Calu3 (cell line): ENCODE measurements at regions not wholly inside any gene's neighbourhood (a gene's known extent, or its start where the extent isn't known, plus 50 kb on each side); places are given as distances from the start of the nearest gene placed in this dataset.
"Not testable (repeated sequence)": the region's sequence is repeated elsewhere in the genome, so short reads cannot be mapped to it uniquely, and the experiment has no call there.

Experiments used
- BruUV-seq: library from RNA; stranded (reverse); fragments of 400-500 nt; replicated peaks from 2 replicates; lab custom pipeline; 2021; lab: Mats Ljungman, UMichigan
- CTCF ChIA-PET: fragments of 300-600 bp; sonication (Branson Sonifier 250); formaldehyde crosslinking; loops from one replicate; lab custom pipeline; 2022; ENCODE audit warnings: antibody characterized with exemption; lab: Charles Lee
- DNase-seq: peaks from one replicate; pipeline ENCODE4 v3.0.0; 2022
- H3K27ac Mint-ChIP-seq: one replicate; pipeline ENCODE4 v1.8.0; 2022; ENCODE audit warnings: mixed read lengths; ENCODE audit not compliant: unreplicated experiment
- H3K27me3 Mint-ChIP-seq: one replicate; pipeline ENCODE4 v1.8.0; 2022; ENCODE audit warnings: mixed read lengths; ENCODE audit not compliant: unreplicated experiment
- H3K36me3 Mint-ChIP-seq: one replicate; pipeline ENCODE4 v1.8.0; 2022; ENCODE audit warnings: mild to moderate bottlenecking, moderate library complexity, mixed read lengths; ENCODE audit not compliant: insufficient read depth, unreplicated experiment
- H3K4me1 Mint-ChIP-seq: one replicate; pipeline ENCODE4 v1.8.0; 2022; ENCODE audit warnings: mild to moderate bottlenecking, low read depth, mixed read lengths; ENCODE audit not compliant: unreplicated experiment
- H3K4me3 Mint-ChIP-seq: one replicate; pipeline ENCODE4 v1.8.0; 2022; ENCODE audit warnings: mild to moderate bottlenecking, low read depth, moderate library complexity, mixed read lengths; ENCODE audit not compliant: unreplicated experiment
- H3K9me3 Mint-ChIP-seq: one replicate; pipeline ENCODE4 v1.8.0; 2022; ENCODE audit warnings: low read depth, mixed read lengths; ENCODE audit not compliant: unreplicated experiment
- intact Hi-C: fragments of 100-400 bp; cut with micrococcal nuclease; formaldehyde crosslinking; loops from one replicate; pipeline ENCODE4 v1.10.0; 2022; ENCODE audit not compliant: unreplicated experiment
- TF ChIP-seq, protein P1 (sequence below): fragments of 200-600 bp; IDR thresholded peaks from one replicate; pipeline ENCODE4 v1.8.0; 2022; ENCODE audit warnings: antibody characterized with exemption; ENCODE audit not compliant: unreplicated experiment

DNA sequence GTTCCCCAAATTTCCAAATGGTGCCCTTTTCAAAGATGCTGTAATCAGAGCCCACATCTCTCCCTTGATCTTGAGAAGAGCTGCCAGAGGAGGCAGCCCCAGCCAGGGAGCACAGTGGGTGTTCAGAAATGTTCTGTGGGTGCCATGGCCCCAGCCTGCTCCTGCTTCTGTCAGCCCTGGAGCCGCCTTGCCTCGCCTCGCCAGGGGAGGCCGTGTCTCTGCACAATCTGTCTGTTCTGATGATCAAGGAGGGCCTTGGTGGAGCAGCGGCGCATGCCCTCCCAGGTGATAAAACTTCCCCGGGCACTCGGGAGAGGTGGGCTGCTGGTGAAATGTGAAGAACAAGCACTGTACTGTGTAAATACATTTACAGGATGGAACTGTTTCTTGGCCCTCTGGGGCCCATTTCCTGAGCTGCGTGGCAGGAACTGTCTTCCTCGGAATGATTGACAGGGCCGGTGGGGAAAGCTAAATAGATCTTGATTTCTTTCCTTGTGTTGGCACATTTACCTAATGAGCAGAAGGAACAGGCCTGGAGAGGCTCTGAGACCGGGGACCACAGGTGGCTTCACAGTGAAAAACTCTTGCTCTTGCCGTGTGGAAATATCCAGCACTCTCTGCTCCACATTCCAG, 207.8 kb upstream of the PODXL start:
- Mint-ChIP-seq H3K4me1 (no peaks in the 10 kb centered on the region), H3K4me3 (no peak overlapping the region), H3K27me3 (peaks cover 57% of the 10 kb centered on the region), H3K36me3 (no peaks in the 10 kb centered on the region), H3K27ac (no peak overlapping the region), H3K9me3 (no peaks in the 10 kb centered on the region)
- CTCF ChIA-PET: no interaction called here
- no TSS peak for BruUV-seq
- intact Hi-C loops: no loop called here
- no peak for DNase-seq
- TF ChIP-seq, protein P1, sequence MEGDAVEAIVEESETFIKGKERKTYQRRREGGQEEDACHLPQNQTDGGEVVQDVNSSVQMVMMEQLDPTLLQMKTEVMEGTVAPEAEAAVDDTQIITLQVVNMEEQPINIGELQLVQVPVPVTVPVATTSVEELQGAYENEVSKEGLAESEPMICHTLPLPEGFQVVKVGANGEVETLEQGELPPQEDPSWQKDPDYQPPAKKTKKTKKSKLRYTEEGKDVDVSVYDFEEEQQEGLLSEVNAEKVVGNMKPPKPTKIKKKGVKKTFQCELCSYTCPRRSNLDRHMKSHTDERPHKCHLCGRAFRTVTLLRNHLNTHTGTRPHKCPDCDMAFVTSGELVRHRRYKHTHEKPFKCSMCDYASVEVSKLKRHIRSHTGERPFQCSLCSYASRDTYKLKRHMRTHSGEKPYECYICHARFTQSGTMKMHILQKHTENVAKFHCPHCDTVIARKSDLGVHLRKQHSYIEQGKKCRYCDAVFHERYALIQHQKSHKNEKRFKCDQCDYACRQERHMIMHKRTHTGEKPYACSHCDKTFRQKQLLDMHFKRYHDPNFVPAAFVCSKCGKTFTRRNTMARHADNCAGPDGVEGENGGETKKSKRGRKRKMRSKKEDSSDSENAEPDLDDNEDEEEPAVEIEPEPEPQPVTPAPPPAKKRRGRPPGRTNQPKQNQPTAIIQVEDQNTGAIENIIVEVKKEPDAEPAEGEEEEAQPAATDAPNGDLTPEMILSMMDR: no peak

DNA sequence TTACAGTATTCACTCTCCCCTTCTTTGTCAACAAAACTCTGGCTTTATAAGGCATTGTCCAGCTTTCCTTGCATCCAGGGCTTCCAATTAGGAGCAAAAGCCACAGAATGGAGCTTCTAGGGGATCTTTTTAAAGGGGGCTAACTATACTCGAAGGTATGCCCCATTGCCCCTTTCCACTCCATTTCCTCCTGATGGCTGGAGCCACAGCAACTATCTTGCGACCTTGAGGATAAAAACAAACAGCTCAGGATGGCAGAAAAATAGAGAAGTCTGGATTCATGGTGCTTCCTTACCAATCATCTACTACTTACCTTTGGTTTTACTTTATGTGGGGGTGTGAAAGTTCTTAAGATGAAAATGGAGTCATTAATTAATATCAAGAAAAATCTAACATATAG, 206.3 kb upstream of the PODXL start:
- TF ChIP-seq, protein P1: no peak
- Mint-ChIP-seq H3K36me3 (no peaks in the 10 kb centered on the region), H3K27me3 (peaks cover 72% of the 10 kb centered on the region), H3K4me1 (no peaks in the 10 kb centered on the region), H3K9me3 (no peaks in the 10 kb centered on the region), H3K27ac (no peak overlapping the region), H3K4me3 (no peak overlapping the region)
- intact Hi-C loops: no loop called here
- DNase-seq: no peak
- no TSS peak for BruUV-seq
- CTCF ChIA-PET: no interaction called here

DNA sequence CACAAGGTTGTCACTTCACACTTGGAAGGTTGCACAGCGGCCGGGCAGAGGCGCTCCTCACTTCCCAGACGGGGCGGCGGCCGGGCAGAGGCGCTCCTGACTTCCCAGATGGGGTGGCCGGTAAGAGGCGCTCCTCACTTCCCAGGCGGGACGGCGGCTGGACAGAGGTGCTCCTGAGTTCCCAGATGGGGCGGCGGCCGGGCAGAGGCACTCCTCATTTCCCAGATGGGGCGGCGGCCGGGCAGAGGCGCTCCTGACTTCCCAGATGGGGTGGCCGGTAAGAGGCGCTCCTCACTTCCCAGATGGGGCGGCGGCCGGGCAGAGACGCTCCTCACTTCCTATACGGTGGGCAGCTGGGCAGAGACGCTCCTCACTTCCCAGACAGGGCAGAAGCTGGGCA, 199.4 kb upstream of the PODXL start:
- intact Hi-C loops: not testable (repeated sequence)
- H3K27me3 Mint-ChIP-seq: peaks cover 61% of the 10 kb centered on the region

DNA sequence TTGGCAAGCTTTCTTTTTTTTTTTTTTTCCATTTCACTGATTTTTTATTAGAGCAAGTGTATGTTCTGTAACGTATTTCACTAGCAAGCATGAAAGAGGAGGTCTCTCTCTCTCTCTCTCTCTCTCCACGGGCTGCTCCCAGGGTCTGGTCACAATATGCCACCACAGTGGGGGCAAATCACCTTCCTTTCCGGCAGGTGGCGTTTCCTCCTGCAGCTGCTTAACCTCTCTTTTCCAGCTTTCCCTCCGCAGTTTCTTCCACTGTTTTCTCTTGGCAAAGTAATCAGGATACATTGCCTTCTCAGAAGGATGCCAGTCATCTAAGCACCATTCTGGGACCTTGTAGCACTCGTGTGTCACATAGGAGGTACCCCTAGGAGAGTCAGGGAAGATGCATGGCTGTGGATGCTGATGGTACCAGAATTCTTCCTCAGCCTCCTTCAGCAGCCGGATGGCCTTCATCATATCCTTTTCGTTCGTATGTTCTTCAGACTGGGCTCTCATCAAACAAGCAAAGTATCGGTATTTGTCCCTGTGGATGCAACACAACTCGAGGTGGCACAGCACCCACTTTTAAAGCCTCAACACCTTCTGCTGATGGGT, 197.3 kb upstream of the PODXL start:
- intact Hi-C loops: no loop called here
- DNase-seq: peak; percentile 44
- CTCF ChIA-PET: interaction anchor here (0.5 to 1.0 kb wide), 8 partner anchors 35 to 827 kb away, joined by 3 to 8 read pairs (median 4); no protein-coding TSS in a partner anchor
- Mint-ChIP-seq H3K27me3 (peaks cover 58% of the 10 kb centered on the region), H3K4me3 (no peak overlapping the region), H3K27ac (no peak overlapping the region), H3K4me1 (no peaks in the 10 kb centered on the region), H3K9me3 (no peaks in the 10 kb centered on the region), H3K36me3 (no peaks in the 10 kb centered on the region)
- TF ChIP-seq, protein P1: peak; percentile 60
- BruUV-seq: no TSS peak

More for the DNA sequence above, 199.4 kb upstream of the PODXL start:
- not testable (repeated sequence) for BruUV-seq, H3K9me3 Mint-ChIP-seq, H3K4me3 Mint-ChIP-seq, DNase-seq, H3K4me1 Mint-ChIP-seq, H3K36me3 Mint-ChIP-seq, H3K27ac Mint-ChIP-seq
- CTCF ChIA-PET: interaction anchor here (0.7 kb wide), 1 partner anchor 37 kb away, joined by 6 read pairs; no protein-coding TSS in a partner anchor

DNA sequence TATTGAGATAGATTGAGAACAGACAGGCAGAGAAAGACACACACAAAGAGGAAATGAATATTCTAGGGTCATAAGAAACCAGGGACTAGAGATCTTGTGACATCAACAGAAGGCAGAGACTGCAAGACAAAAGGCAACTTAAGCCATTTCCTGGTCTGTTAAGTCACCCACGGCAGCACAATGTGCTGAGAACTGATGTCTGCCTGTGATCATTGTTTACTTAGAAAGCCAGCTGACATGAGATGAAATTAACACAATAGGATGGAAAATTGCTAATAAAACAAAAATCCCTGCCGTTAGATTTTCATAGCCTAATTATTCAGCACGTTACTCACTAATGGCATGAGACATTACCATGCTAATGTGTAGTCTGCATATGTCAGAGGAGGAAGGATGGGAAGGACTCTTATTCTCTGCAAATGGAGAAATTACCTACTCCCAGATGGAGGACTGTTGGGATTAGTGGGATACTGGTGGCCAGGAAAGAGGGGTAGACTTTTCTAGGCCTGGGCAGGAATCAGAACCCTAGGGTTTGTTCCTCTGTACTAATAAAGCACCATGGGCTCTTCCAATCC, 191.3 kb upstream of the PODXL start:
- no TSS peak for BruUV-seq
- TF ChIP-seq, protein P1: no peak
- CTCF ChIA-PET: no interaction called here
- DNase-seq: no peak
- intact Hi-C loops: no loop called here
- H3K4me1 Mint-ChIP-seq: no peaks in the 10 kb centered on the region
- no peaks in the 10 kb centered on the region for H3K36me3 Mint-ChIP-seq
- no peaks in the 10 kb centered on the region for H3K9me3 Mint-ChIP-seq
- peaks cover 59% of the 10 kb centered on the region for H3K27me3 Mint-ChIP-seq
- H3K27ac Mint-ChIP-seq: no peak overlapping the region
- no peak overlapping the region for H3K4me3 Mint-ChIP-seq
